MM.1S (cell line): ENCODE measurements at regions not wholly inside any gene's neighbourhood (a gene's known extent, or its start where the extent isn't known, plus 50 kb on each side); places are given as distances from the start of the nearest gene placed in this dataset.

ENCODE experiments used
- CTCF ChIP-seq: fragments of 300-600 bp; sonication (generic); IDR thresholded peaks from 2 replicates; pipeline ENCODE4 v1.5.1; 2016; ENCODE audit warnings: antibody characterized with exemption, low read length, mixed read lengths
- EZH2 ChIP-seq: fragments of 300-600 bp; sonication (generic); optimal IDR thresholded peaks from 2 replicates; pipeline ENCODE3; 2017; ENCODE audit warnings: low read depth, mild to moderate bottlenecking, antibody characterized with exemption, low read length, mixed read lengths
- EZH2phosphoT487 ChIP-seq: fragments of 300-600 bp; sonication (generic); IDR thresholded peaks from 2 replicates; pipeline ENCODE4 v1.6.1; 2018; ENCODE audit warnings: antibody characterized with exemption, low read length

- TF ChIP-seq CTCF (no peak), EZH2phosphoT487 (no peak), EZH2 (no peak)
These were observed 193.8 kb upstream of the DPP6 start for GRCh38 chr7:153858355-153858754.
